GM21528 (cell line): ENCODE measurements at regions not wholly inside any gene's neighbourhood (a gene's known extent, or its start where the extent isn't known, plus 50 kb on each side); places are given as distances from the start of the nearest gene placed in this dataset.
"Not testable (repeated sequence)": the region's sequence is repeated elsewhere in the genome, so short reads cannot be mapped to it uniquely, and the experiment has no call there.

Experiments
- ATAC-seq: cut with Tn5 transposase; IDR thresholded peaks from one replicate; pipeline ENCODE4 v1.9.1; 2021; ENCODE audit warnings: mild to moderate bottlenecking, moderate library complexity; ENCODE audit not compliant: unreplicated experiment, low FRiP score

GRCh38 chr3:87437765-87438164 is 161.4 kb upstream of the POU1F1 start:
- ATAC-seq: no peak

GRCh38 chr3:87436781-87437543 is 160.6 kb upstream of the POU1F1 start:
- ATAC-seq: no peak

GRCh38 chr3:87435926-87436620 is 159.7 kb upstream of the POU1F1 start:
- ATAC-seq: no peak

GRCh38 chr3:87433445-87433844 is 157.1 kb upstream of the POU1F1 start:
- not testable (repeated sequence) for ATAC-seq

- no peak for ATAC-seq
These were observed 150.5 kb upstream of the POU1F1 start for GRCh38 chr3:87426918-87427317.

- ATAC-seq: no peak
These were observed 148.7 kb upstream of the POU1F1 start for GRCh38 chr3:87425056-87425455.

GRCh38 chr3:87423336-87423735 is 147.0 kb upstream of the POU1F1 start:
- no peak for ATAC-seq

GRCh38 chr3:87422333-87422732 is 145.9 kb upstream of the POU1F1 start:
- no peak for ATAC-seq

- no peak for ATAC-seq
These were observed 143.8 kb upstream of the POU1F1 start for GRCh38 chr3:87420171-87420570.

GRCh38 chr3:87414271-87414670 is 137.9 kb upstream of the POU1F1 start:
- no peak for ATAC-seq

- no peak for ATAC-seq
These were observed 137.4 kb upstream of the POU1F1 start for GRCh38 chr3:87413814-87414213.

- ATAC-seq: no peak
These were observed 133.7 kb upstream of the POU1F1 start for GRCh38 chr3:87410110-87410509.

- no peak for ATAC-seq
These were observed 121.9 kb upstream of the POU1F1 start for GRCh38 chr3:87398168-87398801.

GRCh38 chr3:87397211-87397610 is 120.8 kb upstream of the POU1F1 start:
- no peak for ATAC-seq

- no peak for ATAC-seq
These were observed 114.4 kb upstream of the POU1F1 start for GRCh38 chr3:87390821-87391220.

GRCh38 chr3:87390353-87390752 is 114.0 kb upstream of the POU1F1 start:
- ATAC-seq: no peak

- ATAC-seq: no peak
These were observed 98.9 kb upstream of the POU1F1 start for GRCh38 chr3:87375231-87375682.

- no peak for ATAC-seq
These were observed 93.6 kb upstream of the POU1F1 start for GRCh38 chr3:87370007-87370406.

GRCh38 chr3:87367736-87368135 is 91.4 kb upstream of the POU1F1 start:
- ATAC-seq: no peak

GRCh38 chr3:87363721-87364120 is 87.3 kb upstream of the POU1F1 start:
- no peak for ATAC-seq

GRCh38 chr3:87361956-87362355 is 85.6 kb upstream of the POU1F1 start:
- ATAC-seq: no peak
